ENCODE measurements at regions not wholly inside any gene's neighbourhood (a gene's known extent, or its start where the extent isn't known, plus 50 kb on each side); places are given as distances from the start of the nearest gene placed in this dataset.

GRCh38 chr11:119506436-119506835 lies 83.5 kb upstream of the THY1 start:
- DNase-seq (ENCODE audit: missing footprints), result no peak
- intact Hi-C loops (cut with DNase I), result no loop called here
- ATAC-seq, result peak; percentile 59

- ATAC-seq (no peak), DNase-seq (ENCODE audit: missing footprints) (no peak)
- intact Hi-C loops (cut with DNase I), result no loop called here
Measured at GRCh38 chr11:119505861-119506260, 82.9 kb upstream of the THY1 start.

GRCh38 chr11:119505071-119505470 lies 82.1 kb upstream of the THY1 start:
- intact Hi-C loops (cut with DNase I), result no loop called here
- DNase-seq (ENCODE audit: missing footprints), result no peak
- no peak for ATAC-seq

- DNase-seq (ENCODE audit: missing footprints) (no peak), ATAC-seq (no peak)
- intact Hi-C loops (cut with DNase I), result no loop called here
Measured at GRCh38 chr11:119504371-119504770, 81.4 kb upstream of the THY1 start.

GRCh38 chr11:119501777-119502405 lies 78.9 kb upstream of the THY1 start:
- DNase-seq (ENCODE audit: missing footprints), result no peak
- intact Hi-C loops (cut with DNase I), result loop anchor here (1.0 kb wide), 1 partner anchor 15 kb away; no protein-coding TSS in a partner anchor
- ATAC-seq, result no peak

- ATAC-seq (no peak), DNase-seq (ENCODE audit: missing footprints) (no peak)
- intact Hi-C loops (cut with DNase I), result no loop called here
Measured at GRCh38 chr11:119497717-119498116, 74.7 kb upstream of the THY1 start.

GRCh38 chr11:119496997-119497396 lies 74.0 kb upstream of the THY1 start:
- ATAC-seq (no peak), DNase-seq (ENCODE audit: missing footprints) (no peak)
- intact Hi-C loops (cut with DNase I), result no loop called here

GRCh38 chr11:119496469-119496868 lies 73.5 kb upstream of the THY1 start:
- no peak for ATAC-seq
- intact Hi-C loops (cut with DNase I), result no loop called here
- no peak for DNase-seq (ENCODE audit: missing footprints)

GRCh38 chr11:119493712-119494111 lies 70.7 kb upstream of the THY1 start:
- intact Hi-C loops (cut with DNase I), result no loop called here
- ATAC-seq (no peak), DNase-seq (ENCODE audit: missing footprints) (no peak)

GRCh38 chr11:119491753-119492510 lies 69.0 kb upstream of the THY1 start:
- intact Hi-C loops (cut with DNase I), result no loop called here
- DNase-seq (ENCODE audit: missing footprints), result no peak
- ATAC-seq, result no peak

GRCh38 chr11:119490253-119491006 lies 67.5 kb upstream of the THY1 start:
- no peak for ATAC-seq
- DNase-seq (ENCODE audit: missing footprints), result no peak
- intact Hi-C loops (cut with DNase I), result no loop called here

GRCh38 chr11:119489087-119489486 lies 66.1 kb upstream of the THY1 start:
- ATAC-seq, result no peak
- intact Hi-C loops (cut with DNase I), result loop anchor here (10.0 kb wide), 2 partner anchors 246 to 526 kb away; no protein-coding TSS in a partner anchor

GRCh38 chr11:119488256-119488995 lies 65.5 kb upstream of the THY1 start:
- ATAC-seq (no peak), DNase-seq (ENCODE audit: missing footprints) (no peak)
- intact Hi-C loops (cut with DNase I), result loop anchor here (10.0 kb wide), 2 partner anchors 246 to 526 kb away; no protein-coding TSS in a partner anchor

More at GRCh38 chr11:119489087-119489486, 66.1 kb upstream of the THY1 start:
- DNase-seq (ENCODE audit: missing footprints), result no peak

- ATAC-seq (no peak), DNase-seq (ENCODE audit: missing footprints) (no peak)
- intact Hi-C loops (cut with DNase I), result loop anchor here (10.0 kb wide), 2 partner anchors 248 to 528 kb away; no protein-coding TSS in a partner anchor
Measured at GRCh38 chr11:119486691-119487259, 63.8 kb upstream of the THY1 start.

- ATAC-seq, result no peak
- DNase-seq (ENCODE audit: missing footprints), result no peak
- intact Hi-C loops (cut with DNase I), result loop anchor here (10.0 kb wide), 2 partner anchors 249 to 529 kb away; no protein-coding TSS in a partner anchor
Measured at GRCh38 chr11:119486016-119486415, 63.0 kb upstream of the THY1 start.

- DNase-seq (ENCODE audit: missing footprints), result no peak
- no peak for ATAC-seq
- intact Hi-C loops (cut with DNase I), result loop anchor here (10.0 kb wide), 2 partner anchors 250 to 530 kb away; no protein-coding TSS in a partner anchor
Measured at GRCh38 chr11:119484741-119485605, 62.0 kb upstream of the THY1 start.

- intact Hi-C loops (cut with DNase I), result loop anchor here (10.0 kb wide), 2 partner anchors 251 to 531 kb away; no protein-coding TSS in a partner anchor
- no peak for ATAC-seq
- no peak for DNase-seq (ENCODE audit: missing footprints)
Measured at GRCh38 chr11:119483881-119484371, 61.0 kb upstream of the THY1 start.

All from Right ventricle myocardium inferior (tissue), 1 donor.